Astrocyte of the cerebellum (primary cell): ENCODE measurements at regions not wholly inside any gene's neighbourhood (a gene's known extent, or its start where the extent isn't known, plus 50 kb on each side); places are given as distances from the start of the nearest gene placed in this dataset.

Experiments used
- DNase-seq: peaks from one replicate; pipeline ENCODE4 v3.0.0-alpha.2; 2011; ENCODE audit warnings: low read depth
- H3K4me3 ChIP-seq: 2 replicates; pipeline ENCODE4 v1.5.1; 2011; ENCODE audit warnings: mild to moderate bottlenecking, low read depth, low read length, moderate library complexity
- CTCF ChIP-seq: IDR thresholded peaks from 2 replicates; pipeline ENCODE4 v1.5.1; 2012; ENCODE audit warnings: low read length, low read depth, moderate library complexity, mild to moderate bottlenecking; ENCODE audit errors: missing control alignments
- in situ Hi-C: cut with HindIII; loops from 2 replicates; pipeline ENCODE4 v1.10.0; 2017; ENCODE audit warnings: low sequenced_read_pairs

GRCh38 chr5:36826694-36827093, 49.9 kb upstream of the NIPBL start:
- H3K4me3 ChIP-seq: no peak overlapping the region
- DNase-seq: no peak
- no peak for TF ChIP-seq CTCF
- in situ Hi-C loops: no loop called here
